SU-DHL-6 (cell line): ENCODE measurements at regions not wholly inside any gene's neighbourhood (a gene's known extent, or its start where the extent isn't known, plus 50 kb on each side); places are given as distances from the start of the nearest gene placed in this dataset.

Source experiments
- EZH2phosphoT487 ChIP-seq: fragments of 200-600 bp; sonication (generic), shearing (Covaris generic); conservative IDR thresholded peaks from 2 replicates; pipeline ENCODE4 v1.6.1; 2018; ENCODE audit warnings: mild to moderate bottlenecking, antibody characterized with exemption, low read length, moderate library complexity, mixed read lengths
- TF ChIP-seq, protein P1 (sequence below): fragments of 200-600 bp; sonication (generic); IDR thresholded peaks from one replicate; pipeline ENCODE4 v1.5.1; 2017; ENCODE audit warnings: antibody characterized with exemption, mild to moderate bottlenecking, low read length, moderate library complexity; ENCODE audit not compliant: insufficient read depth, poor library complexity, severe bottlenecking

DNA sequence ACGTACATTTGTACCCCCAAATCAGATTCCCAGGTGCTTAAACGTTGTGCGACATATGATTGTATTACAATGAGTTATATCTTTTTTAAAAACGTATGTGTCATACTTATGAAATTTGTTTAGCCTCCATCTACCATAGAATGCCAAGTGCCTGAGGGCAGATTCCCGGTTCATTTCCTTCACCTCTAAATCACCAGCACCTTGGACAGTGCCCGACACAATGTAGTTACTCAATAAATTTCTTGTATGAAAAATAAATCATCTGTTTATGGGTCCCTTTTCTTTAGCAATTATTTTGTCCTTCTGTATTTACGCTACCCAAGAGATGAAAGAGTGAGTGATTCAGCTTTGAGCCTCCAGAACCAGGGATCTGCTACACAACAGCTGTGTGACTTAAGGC is 157.4 kb downstream of the TBX5 start:
- TF ChIP-seq, protein P1, sequence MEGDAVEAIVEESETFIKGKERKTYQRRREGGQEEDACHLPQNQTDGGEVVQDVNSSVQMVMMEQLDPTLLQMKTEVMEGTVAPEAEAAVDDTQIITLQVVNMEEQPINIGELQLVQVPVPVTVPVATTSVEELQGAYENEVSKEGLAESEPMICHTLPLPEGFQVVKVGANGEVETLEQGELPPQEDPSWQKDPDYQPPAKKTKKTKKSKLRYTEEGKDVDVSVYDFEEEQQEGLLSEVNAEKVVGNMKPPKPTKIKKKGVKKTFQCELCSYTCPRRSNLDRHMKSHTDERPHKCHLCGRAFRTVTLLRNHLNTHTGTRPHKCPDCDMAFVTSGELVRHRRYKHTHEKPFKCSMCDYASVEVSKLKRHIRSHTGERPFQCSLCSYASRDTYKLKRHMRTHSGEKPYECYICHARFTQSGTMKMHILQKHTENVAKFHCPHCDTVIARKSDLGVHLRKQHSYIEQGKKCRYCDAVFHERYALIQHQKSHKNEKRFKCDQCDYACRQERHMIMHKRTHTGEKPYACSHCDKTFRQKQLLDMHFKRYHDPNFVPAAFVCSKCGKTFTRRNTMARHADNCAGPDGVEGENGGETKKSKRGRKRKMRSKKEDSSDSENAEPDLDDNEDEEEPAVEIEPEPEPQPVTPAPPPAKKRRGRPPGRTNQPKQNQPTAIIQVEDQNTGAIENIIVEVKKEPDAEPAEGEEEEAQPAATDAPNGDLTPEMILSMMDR, result no peak
- TF ChIP-seq EZH2phosphoT487, result no peak
